C4-2B (cell line): ENCODE measurements at regions not wholly inside any gene's neighbourhood (a gene's known extent, or its start where the extent isn't known, plus 50 kb on each side); places are given as distances from the start of the nearest gene placed in this dataset.
"Not testable (repeated sequence)": the region's sequence is repeated elsewhere in the genome, so short reads cannot be mapped to it uniquely, and the experiment has no call there.

Experiments used
- H3K27ac ChIP-seq: fragments of 450-650 bp; 2 replicates; pipeline ENCODE4 v1.5.1; 2017
- CTCF ChIP-seq: fragments of 450-650 bp; conservative IDR thresholded peaks from 2 replicates; pipeline ENCODE4 v1.5.1; 2017; ENCODE audit warnings: mild to moderate bottlenecking
- ZFX ChIP-seq: fragments of 450-650 bp; IDR thresholded peaks from 2 replicates; pipeline ENCODE4 v1.6.1; 2017

GRCh38 chr3:72033666-72034428 is 248.9 kb upstream of the PROK2 start:
- TF ChIP-seq CTCF (no peak), ZFX (no peak)
- H3K27ac ChIP-seq, result no peak overlapping the region

DNA sequence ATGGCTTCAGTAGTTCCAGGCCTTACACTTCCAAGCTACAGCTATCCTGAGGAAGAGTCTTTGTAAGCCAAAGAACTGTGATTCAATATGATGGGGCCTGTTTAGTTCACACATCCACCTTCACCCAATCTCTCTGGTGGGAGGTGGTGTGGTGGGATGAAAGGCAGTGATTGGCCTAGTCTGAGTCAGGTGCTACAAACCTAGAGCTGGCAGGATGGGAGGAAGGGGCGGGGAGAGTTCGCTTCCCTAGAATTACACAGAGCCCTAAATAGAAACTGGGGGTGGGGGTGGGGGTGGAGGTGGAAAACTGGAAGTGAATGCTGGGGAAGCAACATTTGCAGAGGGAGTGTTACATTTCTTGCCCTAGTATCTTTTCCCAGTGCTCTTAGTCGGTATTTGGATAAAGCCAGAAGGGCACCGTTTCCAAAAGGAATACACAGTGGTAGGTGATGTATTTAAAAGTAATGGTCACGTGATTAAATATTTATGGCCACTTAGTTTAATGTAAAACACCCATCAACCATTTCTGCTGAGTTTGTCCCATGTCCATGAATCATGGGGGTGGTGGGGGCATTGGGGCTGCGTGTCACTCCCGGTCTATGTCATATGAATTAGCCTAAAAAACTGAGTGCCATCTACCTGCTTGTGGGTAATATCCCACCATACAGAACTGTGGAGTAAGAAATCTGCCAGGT is 247.6 kb upstream of the PROK2 start:
- H3K27ac ChIP-seq, result no peak overlapping the region
- TF ChIP-seq CTCF (no peak), ZFX (no peak)

- no peak for TF ChIP-seq ZFX
- no peak for TF ChIP-seq CTCF
- no peak overlapping the region for H3K27ac ChIP-seq
These were observed 246.6 kb upstream of the PROK2 start for GRCh38 chr3:72031581-72031980.

DNA sequence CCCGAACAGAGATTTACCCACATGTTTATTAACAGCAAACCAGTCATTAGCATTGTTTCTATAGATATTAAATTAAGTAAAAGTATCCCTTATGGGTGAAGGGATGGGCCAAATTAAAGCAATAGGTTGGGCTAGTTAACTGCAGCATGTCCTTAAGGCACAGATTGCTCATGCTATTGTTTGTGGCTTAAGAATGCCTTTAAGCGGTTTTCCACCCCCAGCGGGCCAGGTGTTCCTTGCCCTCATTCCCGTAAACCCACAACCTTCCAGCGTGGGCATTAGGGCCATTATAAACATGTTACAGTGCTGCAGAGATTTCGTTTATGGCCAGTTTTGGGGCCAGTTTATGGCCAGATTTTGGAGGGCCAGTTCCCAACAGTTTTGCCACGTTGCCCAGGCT is 245.3 kb upstream of the PROK2 start:
- H3K27ac ChIP-seq, result not testable (repeated sequence)

GRCh38 chr3:72028726-72029125 is 243.8 kb upstream of the PROK2 start:
- H3K27ac ChIP-seq, result not testable (repeated sequence)

GRCh38 chr3:72028307-72028706 is 243.4 kb upstream of the PROK2 start:
- H3K27ac ChIP-seq, result not testable (repeated sequence)

DNA sequence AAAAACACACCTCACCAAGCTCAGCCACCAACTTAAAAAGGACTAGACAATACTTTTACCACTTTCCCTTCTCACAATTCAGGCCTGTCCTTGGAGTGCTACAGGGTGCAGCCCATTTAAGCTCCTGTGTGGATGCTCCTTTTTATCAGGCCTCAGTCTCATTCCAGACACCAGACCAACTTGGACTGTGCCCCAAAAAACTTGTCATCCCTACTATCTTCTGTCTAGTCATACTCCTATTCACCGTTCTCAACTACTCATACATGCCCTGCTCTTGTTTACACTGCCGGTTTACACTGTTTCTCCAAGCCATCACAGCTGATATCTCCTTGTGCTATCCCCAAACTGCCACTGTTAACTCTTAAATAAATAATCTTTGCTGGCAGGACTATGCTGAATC is 242.8 kb upstream of the PROK2 start:
- not testable (repeated sequence) for H3K27ac ChIP-seq

- no peak for TF ChIP-seq CTCF
- TF ChIP-seq ZFX, result no peak
- no peak overlapping the region for H3K27ac ChIP-seq
These were observed 237.1 kb upstream of the PROK2 start for GRCh38 chr3:72022027-72022426.

- TF ChIP-seq CTCF, result no peak
- TF ChIP-seq ZFX, result no peak
These were observed 236.6 kb upstream of the PROK2 start for GRCh38 chr3:72021531-72021930.

More at GRCh38 chr3:72021531-72021930, 236.6 kb upstream of the PROK2 start:
- no peak overlapping the region for H3K27ac ChIP-seq
